ENCODE measurements at regions not wholly inside any gene's neighbourhood (a gene's known extent, or its start where the extent isn't known, plus 50 kb on each side); places are given as distances from the start of the nearest gene placed in this dataset.
A peak's percentile ranks its signal among the peaks of the same experiment; 100 is the strongest.
"Not testable (repeated sequence)": the region's sequence is repeated elsewhere in the genome, so short reads cannot be mapped to it uniquely, and the experiment has no call there.

DNA sequence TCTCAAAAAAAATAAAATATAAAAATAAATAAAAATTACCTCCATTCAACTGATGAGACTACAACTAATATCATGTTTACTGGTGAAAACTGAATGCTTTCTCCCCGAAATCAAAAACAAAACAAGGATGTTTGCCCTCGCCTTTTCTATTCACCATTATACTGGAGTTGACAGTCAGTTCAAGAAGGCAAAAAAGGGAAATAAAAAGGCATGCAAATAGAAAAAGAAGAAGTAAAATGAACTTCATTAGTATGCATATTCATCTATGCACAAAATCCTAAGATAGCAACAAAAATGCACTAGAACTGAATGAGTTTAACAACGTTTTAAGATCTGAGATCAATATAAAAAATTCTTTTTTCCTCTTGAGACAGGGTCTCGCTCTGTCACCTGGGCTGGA, 72.7 kb upstream of the FAM174B start:
- ChIA-PET POLR2A (no interaction called here), CTCF (no interaction called here)
- TF ChIP-seq ARNT (IDR thresholded peaks at IDR 0.05) (no peak), L3MBTL2 (conservative IDR thresholded peaks at IDR 0.05) (no peak), FOXK2 (IDR thresholded peaks at IDR 0.05) (no peak), ELF4 (IDR thresholded peaks at IDR 0.05) (no peak), SP1 (IDR thresholded peaks at IDR 0.05) (no peak), FOXM1 (IDR thresholded peaks at IDR 0.05; ENCODE audit: borderline replicate concordance) (no peak), BHLHE40 (IDR thresholded peaks at IDR 0.05; ENCODE audit: borderline replicate concordance) (no peak), HDGF (IDR thresholded peaks at IDR 0.05; ENCODE audit: borderline replicate concordance) (no peak), ZNF384 (IDR thresholded peaks at IDR 0.05) (no peak), TARDBP (IDR thresholded peaks at IDR 0.05) (no peak), FOXA1 (IDR thresholded peaks at IDR 0.05) (no peak), NFRKB (IDR thresholded peaks at IDR 0.05) (no peak), SUZ12 (IDR thresholded peaks at IDR 0.05) (no peak), LEF1 (IDR thresholded peaks at IDR 0.05; ENCODE audit: borderline replicate concordance) (no peak), CTBP1 (IDR thresholded peaks at IDR 0.05; ENCODE audit: borderline replicate concordance) (no peak)
- TF ChIP-seq, protein P1, sequence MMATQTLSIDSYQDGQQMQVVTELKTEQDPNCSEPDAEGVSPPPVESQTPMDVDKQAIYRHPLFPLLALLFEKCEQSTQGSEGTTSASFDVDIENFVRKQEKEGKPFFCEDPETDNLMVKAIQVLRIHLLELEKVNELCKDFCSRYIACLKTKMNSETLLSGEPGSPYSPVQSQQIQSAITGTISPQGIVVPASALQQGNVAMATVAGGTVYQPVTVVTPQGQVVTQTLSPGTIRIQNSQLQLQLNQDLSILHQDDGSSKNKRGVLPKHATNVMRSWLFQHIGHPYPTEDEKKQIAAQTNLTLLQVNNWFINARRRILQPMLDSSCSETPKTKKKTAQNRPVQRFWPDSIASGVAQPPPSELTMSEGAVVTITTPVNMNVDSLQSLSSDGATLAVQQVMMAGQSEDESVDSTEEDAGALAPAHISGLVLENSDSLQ (IDR thresholded peaks at IDR 0.05) = no peak
- DNase-seq (ENCODE audit: extremely low spot score) = no peak

DNA sequence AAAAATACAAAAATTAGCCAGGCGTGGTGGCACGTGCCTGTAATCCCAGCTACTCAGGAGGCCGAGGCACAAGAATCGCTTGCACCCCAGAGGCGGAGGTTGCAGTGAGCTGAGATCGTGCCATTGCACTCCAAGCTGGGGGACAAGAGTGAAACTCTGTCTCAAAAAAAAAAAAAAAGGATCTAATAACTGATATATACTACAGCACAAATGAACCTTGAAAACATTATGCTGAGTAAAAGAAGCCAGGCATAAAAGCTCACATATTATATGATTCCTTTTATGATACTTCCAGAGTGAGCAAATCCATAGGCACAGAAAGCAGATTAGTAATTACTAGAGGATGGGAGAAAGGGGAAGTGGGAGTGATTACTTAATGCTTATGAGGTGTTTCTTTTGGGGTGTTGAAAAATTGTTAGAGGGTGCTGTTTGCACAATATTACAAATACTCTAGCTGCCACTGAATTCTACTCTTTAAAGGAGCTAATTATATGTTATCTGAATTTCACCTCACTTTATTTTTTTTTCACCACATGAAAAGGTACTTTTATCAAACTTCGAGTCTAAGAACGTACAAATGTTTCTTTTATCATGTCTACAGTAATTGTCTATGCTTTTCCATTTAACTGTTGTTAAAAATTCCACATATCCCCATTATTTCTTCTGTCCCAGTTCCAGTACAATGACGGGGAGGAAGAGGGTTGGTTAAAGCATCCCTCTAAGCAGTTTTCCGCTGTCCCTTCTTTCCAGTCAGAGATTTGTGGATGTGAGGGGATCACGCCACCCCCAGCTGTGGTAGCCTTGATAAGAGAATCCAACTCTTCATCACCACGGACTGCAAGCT, 77.7 kb upstream of the FAM174B start:
- no peak for DNase-seq (ENCODE audit: extremely low spot score)
- CTCF ChIA-PET = no interaction called here
- TF ChIP-seq L3MBTL2 (conservative IDR thresholded peaks at IDR 0.05) (no peak), SUZ12 (IDR thresholded peaks at IDR 0.05) (no peak), TARDBP (IDR thresholded peaks at IDR 0.05) (no peak), SP1 (IDR thresholded peaks at IDR 0.05) (no peak), ZNF384 (IDR thresholded peaks at IDR 0.05) (no peak), HDGF (IDR thresholded peaks at IDR 0.05; ENCODE audit: borderline replicate concordance) (no peak), CTBP1 (IDR thresholded peaks at IDR 0.05; ENCODE audit: borderline replicate concordance) (no peak), LEF1 (IDR thresholded peaks at IDR 0.05; ENCODE audit: borderline replicate concordance) (no peak), FOXA1 (IDR thresholded peaks at IDR 0.05) (no peak), NFRKB (IDR thresholded peaks at IDR 0.05) (no peak), BHLHE40 (IDR thresholded peaks at IDR 0.05; ENCODE audit: borderline replicate concordance) (no peak), ELF4 (IDR thresholded peaks at IDR 0.05) (no peak), FOXM1 (IDR thresholded peaks at IDR 0.05; ENCODE audit: borderline replicate concordance) (no peak)
- TF ChIP-seq, protein P1 (IDR thresholded peaks at IDR 0.05) = no peak
- POLR2A ChIA-PET = interaction anchor here (1.1 kb wide), 1 partner anchor 14 kb away, joined by 3 read pairs; no protein-coding TSS in a partner anchor

DNA sequence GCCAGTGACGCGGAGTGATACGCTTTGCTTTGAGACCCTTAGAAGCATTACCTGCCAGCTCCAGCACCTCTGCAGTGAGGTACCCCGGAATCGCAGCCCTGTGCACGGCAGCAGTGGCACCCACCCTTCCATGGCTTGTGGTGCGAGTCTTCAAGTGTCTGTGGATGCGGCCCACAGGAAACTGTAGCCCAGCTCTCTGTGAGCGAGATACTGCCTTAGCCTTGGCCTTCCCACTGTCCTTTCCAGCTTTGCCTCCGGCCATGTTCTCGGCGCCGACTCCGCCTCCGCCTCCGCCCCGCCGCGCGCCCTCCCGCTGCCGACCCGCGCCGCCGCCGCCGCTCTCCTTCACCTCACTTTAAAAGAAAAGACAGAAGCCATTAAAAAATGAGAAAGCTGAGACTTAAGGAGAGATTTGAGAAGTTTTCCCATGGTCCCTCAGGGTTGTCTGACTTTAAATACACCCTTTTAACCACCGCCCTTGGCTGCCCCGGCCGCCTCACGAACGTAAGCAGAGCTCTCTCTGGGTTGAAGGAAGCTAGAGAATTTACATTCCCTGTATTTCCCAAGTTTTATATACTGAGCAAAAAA, 78.5 kb upstream of the FAM174B start:
- no peak for TF ChIP-seq NFRKB (IDR thresholded peaks at IDR 0.05)
- ChIA-PET CTCF (no interaction called here), POLR2A (interaction anchor here (1.1 kb wide), 1 partner anchor 15 kb away, joined by 3 read pairs; no protein-coding TSS in a partner anchor)
- DNase-seq (ENCODE audit: extremely low spot score) = no peak

- CTCF ChIA-PET; DNase-seq (ENCODE audit: extremely low spot score); POLR2A ChIA-PET: not testable (repeated sequence)
Measured at GRCh38 chr15:92739246-92739645, 83.7 kb upstream of the FAM174B start.

DNA sequence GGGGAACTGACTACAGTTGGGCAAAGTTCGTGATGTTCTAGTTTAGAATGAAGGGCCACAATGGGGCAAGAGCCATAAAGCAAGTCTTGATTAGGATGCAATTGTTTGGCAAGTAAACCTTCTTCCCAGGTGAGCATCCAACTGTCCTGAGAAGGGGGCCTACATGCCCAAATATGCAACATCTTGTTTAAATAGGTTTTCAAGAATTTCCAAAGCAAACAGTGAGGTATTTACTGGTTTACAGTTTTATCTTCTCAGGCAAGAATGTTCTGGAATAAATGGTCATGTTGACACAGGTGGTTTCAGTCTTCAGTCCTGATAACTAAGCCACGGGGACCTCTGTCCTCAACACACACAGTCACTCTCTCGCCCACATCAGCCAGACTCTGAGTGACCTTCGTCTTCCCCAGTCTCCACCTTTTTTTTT, 90.3 kb upstream of the FAM174B start:
- ChIA-PET POLR2A (no interaction called here), CTCF (no interaction called here)
- no peak for DNase-seq (ENCODE audit: extremely low spot score)
- TF ChIP-seq CTBP1 (IDR thresholded peaks at IDR 0.05; ENCODE audit: borderline replicate concordance) (no peak), FOXM1 (IDR thresholded peaks at IDR 0.05; ENCODE audit: borderline replicate concordance) (no peak), HDGF (IDR thresholded peaks at IDR 0.05; ENCODE audit: borderline replicate concordance) (no peak), ARNT (IDR thresholded peaks at IDR 0.05) (no peak), FOXK2 (IDR thresholded peaks at IDR 0.05) (no peak), NFRKB (IDR thresholded peaks at IDR 0.05) (no peak), ZNF384 (IDR thresholded peaks at IDR 0.05) (no peak), SP1 (IDR thresholded peaks at IDR 0.05) (no peak), TARDBP (IDR thresholded peaks at IDR 0.05) (no peak)

GRCh38 chr15:92747047-92747446, 91.5 kb upstream of the FAM174B start:
- TF ChIP-seq ELF4 (IDR thresholded peaks at IDR 0.05) (no peak), FOXM1 (IDR thresholded peaks at IDR 0.05; ENCODE audit: borderline replicate concordance) (no peak), ZNF384 (IDR thresholded peaks at IDR 0.05) (no peak), BHLHE40 (IDR thresholded peaks at IDR 0.05; ENCODE audit: borderline replicate concordance) (no peak), FOXK2 (IDR thresholded peaks at IDR 0.05) (no peak), TARDBP (IDR thresholded peaks at IDR 0.05) (no peak), LEF1 (IDR thresholded peaks at IDR 0.05; ENCODE audit: borderline replicate concordance) (no peak), HDGF (IDR thresholded peaks at IDR 0.05; ENCODE audit: borderline replicate concordance) (no peak), ARNT (IDR thresholded peaks at IDR 0.05) (no peak), SP1 (IDR thresholded peaks at IDR 0.05) (no peak), CTBP1 (IDR thresholded peaks at IDR 0.05; ENCODE audit: borderline replicate concordance) (no peak), SUZ12 (IDR thresholded peaks at IDR 0.05) (no peak), NFRKB (IDR thresholded peaks at IDR 0.05) (no peak), L3MBTL2 (conservative IDR thresholded peaks at IDR 0.05) (no peak), FOXA1 (IDR thresholded peaks at IDR 0.05) (no peak)
- TF ChIP-seq, protein P1 (IDR thresholded peaks at IDR 0.05) = no peak
- ChIA-PET POLR2A (no interaction called here), CTCF (no interaction called here)
- peak; percentile 20 for DNase-seq (ENCODE audit: extremely low spot score)
